ENCODE measurements at regions not wholly inside any gene's neighbourhood (a gene's known extent, or its start where the extent isn't known, plus 50 kb on each side); places are given as distances from the start of the nearest gene placed in this dataset.

GRCh38 chr10:2604891-2605290 is 462.5 kb upstream of the PFKP start:
- Histone ChIP-seq H3K14ac (ENCODE audit: insufficient read depth, low read length) (no peak overlapping the region), H4K5ac (ENCODE audit: insufficient read length, low read depth, low read length) (no peak overlapping the region), H4K8ac (replicated peaks; ENCODE audit: insufficient read length, low read depth, low read length) (no peak overlapping the region), H3K79me1 (ENCODE audit: insufficient read depth, low read depth, low read length, poor library complexity, severe bottlenecking) (no peaks in the 10 kb centered on the region), H3K4ac (ENCODE audit: low read depth, low read length) (no peak overlapping the region), H3K23me2 (ENCODE audit: insufficient read length, low read depth, low read length, poor library complexity, severe bottlenecking) (no peaks in the 10 kb centered on the region), H3K27ac (ENCODE audit: insufficient read length, low read depth, low read length) (no peak overlapping the region), H2AK5ac (ENCODE audit: insufficient read length, low read length) (no peak overlapping the region), H4K20me1 (ENCODE audit: control insufficient read depth, insufficient read depth, insufficient read length) (no peaks in the 10 kb centered on the region), H4K91ac (ENCODE audit: insufficient read length, low read depth, low read length) (no peak overlapping the region), H3K9me3 (ENCODE audit: control insufficient read depth, low read depth, low read length) (peaks cover 6% of the 10 kb centered on the region), H3K4me1 (ENCODE audit: insufficient read depth, low read length) (no peaks in the 10 kb centered on the region), H2BK20ac (ENCODE audit: low read depth, low read length, poor library complexity, severe bottlenecking) (no peak overlapping the region), H2AFZ (ENCODE audit: low read length) (no peak overlapping the region), H3K23ac (ENCODE audit: insufficient read length, low read depth, low read length) (no peak overlapping the region), H3K18ac (ENCODE audit: insufficient read length, low read depth, low read length) (no peak overlapping the region), H2BK12ac (ENCODE audit: insufficient read length, low read depth, low read length) (no peak overlapping the region), H3K27me3 (ENCODE audit: insufficient read depth, low read length) (no peaks in the 10 kb centered on the region), H2BK5ac (ENCODE audit: insufficient read length, low read length) (no peak overlapping the region), H3T11ph (ENCODE audit: low read length) (no peak overlapping the region), H2BK15ac (ENCODE audit: low read depth, low read length) (no peak overlapping the region), H2BK120ac (ENCODE audit: low read depth, low read length, poor library complexity, severe bottlenecking) (no peak overlapping the region), H3K56ac (ENCODE audit: insufficient read length, low read depth, low read length) (no peak overlapping the region), H3K79me2 (ENCODE audit: insufficient read depth, low read length) (no peaks in the 10 kb centered on the region), H3K9ac (ENCODE audit: extremely low read depth, insufficient read length, low read length) (no peak overlapping the region), H3K4me2 (ENCODE audit: insufficient read depth, insufficient read length, low read length) (no peak overlapping the region)
- Mint-ChIP-seq H3K27ac (no peak overlapping the region), H3K4me1 (peaks cover 0 to under 1% of the 10 kb centered on the region in 2 experiments; a peak in 1 of 4 replicates), H3K4me3 (no peak overlapping the region), H3K27me3 (ENCODE audit: low read depth) (no peaks in the 10 kb centered on the region), H3K9me3 (peaks cover 0 to 10% of the 10 kb centered on the region in 2 experiments; a peak in 2 of 5 replicates), H3K36me3 (ENCODE audit: insufficient read depth in 1 of 3, low read depth in 3 of 3) (peaks cover 0 to 2% (median 0%) of the 10 kb centered on the region in 3 experiments; a peak in 2 of 7 replicates)
- DNase-seq: no peak
- WGBS (ENCODE audit: extremely low coverage, insufficient read length, low lambda C conversion rate): no CpG with 5 or more reads among the region's 3 CpGs
- no peak for TF ChIP-seq CTCF (conservative IDR thresholded peaks at IDR 0.05)
